DND-41 (cell line): ENCODE measurements at regions not wholly inside any gene's neighbourhood (a gene's known extent, or its start where the extent isn't known, plus 50 kb on each side); places are given as distances from the start of the nearest gene placed in this dataset.

Experiments
- ATAC-seq: fragments of 200-7000 bp; cut with Tn5 transposase; 3 replicates; pipeline ENCODE4 v1.9.1; 2021; ENCODE audit warnings: low read depth; ENCODE audit not compliant: insufficient read depth
- DNase-seq: peaks from one replicate; pipeline ENCODE4 v3.0.0-alpha.2; 2020
- H2AFZ ChIP-seq: 2 replicates; pipeline ENCODE4 v1.6.0; 2012; ENCODE audit warnings: low read depth, low read length
- H3K27ac ChIP-seq: 2 replicates; pipeline ENCODE4 v1.5.1; 2012; ENCODE audit warnings: low read length, inconsistent platforms
- H3K27me3 ChIP-seq: fragments of 200-600 bp; sonication (generic); 2 replicates; pipeline ENCODE4 v1.6.0; 2012; ENCODE audit warnings: low read length, mild to moderate bottlenecking, inconsistent platforms; ENCODE audit not compliant: insufficient read depth, poor library complexity
- H3K36me3 ChIP-seq: 2 replicates; pipeline ENCODE4 v1.5.1; 2012; ENCODE audit warnings: low read length, inconsistent platforms; ENCODE audit not compliant: insufficient read depth
- H3K4me1 ChIP-seq: 2 replicates; pipeline ENCODE4 v1.5.1; 2012; ENCODE audit warnings: mild to moderate bottlenecking, low read length; ENCODE audit not compliant: insufficient read depth
- H3K4me2 ChIP-seq: 2 replicates; pipeline ENCODE4 v1.6.0; 2012; ENCODE audit warnings: mild to moderate bottlenecking, moderate library complexity, low read length, inconsistent platforms; ENCODE audit not compliant: insufficient read depth
- H3K4me3 ChIP-seq, 2 experiments: fragments of 200-600 bp in 1 of 2; shearing (Covaris generic) in 1 of 2; 2 replicates each; pipeline ENCODE4 v1.5.1; 2012 to 2016; ENCODE audit warnings: inconsistent platforms in 2 of 2, low read length in 2 of 2, mild to moderate bottlenecking in 2 of 2, low read depth in 1 of 2, moderate library complexity in 1 of 2
- H3K79me2 ChIP-seq: 2 replicates; pipeline ENCODE4 v1.6.0; 2012; ENCODE audit warnings: low read length, inconsistent platforms; ENCODE audit not compliant: insufficient read depth
- H3K9ac ChIP-seq: 2 replicates; pipeline ENCODE4 v1.6.0; 2012; ENCODE audit warnings: low read depth, mild to moderate bottlenecking, inconsistent platforms, low read length, moderate library complexity
- H3K9me3 ChIP-seq: 2 replicates; pipeline ENCODE4 v1.5.1; 2012; ENCODE audit warnings: low read length, moderate library complexity, mild to moderate bottlenecking, inconsistent platforms; ENCODE audit not compliant: insufficient read depth, severe bottlenecking
- H4K20me1 ChIP-seq: 2 replicates; pipeline ENCODE4 v1.6.0; 2012; ENCODE audit warnings: low read length; ENCODE audit not compliant: insufficient read depth
- CTCF ChIP-seq: IDR thresholded peaks from 2 replicates; pipeline ENCODE4 v1.5.1; 2012; ENCODE audit warnings: borderline replicate concordance, low read length, moderate library complexity, mild to moderate bottlenecking; ENCODE audit not compliant: poor library complexity, severe bottlenecking; ENCODE audit errors: extremely low read depth
- EZH2 ChIP-seq: IDR thresholded peaks from 3 replicates; pipeline ENCODE4 v1.6.1; 2012; ENCODE audit warnings: borderline replicate concordance, low read depth, mild to moderate bottlenecking, moderate library complexity, low read length, inconsistent platforms; ENCODE audit not compliant: severe bottlenecking

- H3K27me3 ChIP-seq = no peaks in the 10 kb centered on the region
- H3K9ac ChIP-seq = no peak overlapping the region
Observed at GRCh38 chr6:4717856-4718255, 58.3 kb upstream of the CDYL start.

DNA sequence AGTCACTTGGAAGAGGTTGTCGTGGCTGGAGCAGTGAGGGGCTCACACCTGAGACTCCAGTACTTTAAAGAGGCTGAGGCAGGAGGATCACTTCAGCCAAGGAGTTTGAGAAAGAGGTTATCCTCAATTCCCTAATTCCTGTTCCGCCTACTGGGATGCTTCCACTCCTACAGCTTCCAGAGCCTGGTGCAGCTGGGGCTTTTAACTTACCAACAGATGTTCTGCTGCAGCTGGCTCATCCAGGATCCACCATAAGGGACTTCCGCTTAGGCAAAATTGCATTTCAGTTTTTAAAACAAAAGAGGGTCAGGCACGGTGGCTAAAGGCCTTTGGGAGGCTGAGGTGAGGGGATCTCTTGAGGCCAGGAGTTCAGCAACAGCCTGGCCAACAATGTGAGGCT lies 59.1 kb upstream of the CDYL start:
- no peak overlapping the region for H3K4me3 ChIP-seq
- no peak overlapping the region for H2AFZ ChIP-seq
- H3K9me3 ChIP-seq = no peaks in the 10 kb centered on the region
- H4K20me1 ChIP-seq = no peaks in the 10 kb centered on the region
- no peak for DNase-seq
- no peak overlapping the region for H3K4me2 ChIP-seq
- no peaks in the 10 kb centered on the region for H3K4me1 ChIP-seq
- ATAC-seq = no peak
- no peak overlapping the region for H3K9ac ChIP-seq
- H3K36me3 ChIP-seq = no peaks in the 10 kb centered on the region
- TF ChIP-seq CTCF = no peak
- H3K79me2 ChIP-seq = no peaks in the 10 kb centered on the region
- no peak overlapping the region for H3K27ac ChIP-seq
- H3K27me3 ChIP-seq = no peaks in the 10 kb centered on the region

More at GRCh38 chr6:4717856-4718255, 58.3 kb upstream of the CDYL start:
- H3K9me3 ChIP-seq = no peaks in the 10 kb centered on the region
- TF ChIP-seq CTCF = no peak
- ATAC-seq = no peak
- no peak for DNase-seq
- H3K4me2 ChIP-seq = no peak overlapping the region
- no peaks in the 10 kb centered on the region for H3K79me2 ChIP-seq
- no peak overlapping the region for H3K4me3 ChIP-seq
- no peaks in the 10 kb centered on the region for H4K20me1 ChIP-seq
- H3K36me3 ChIP-seq = no peaks in the 10 kb centered on the region
- H3K4me1 ChIP-seq = no peaks in the 10 kb centered on the region
- no peak overlapping the region for H2AFZ ChIP-seq
- H3K27ac ChIP-seq = no peak overlapping the region

DNA sequence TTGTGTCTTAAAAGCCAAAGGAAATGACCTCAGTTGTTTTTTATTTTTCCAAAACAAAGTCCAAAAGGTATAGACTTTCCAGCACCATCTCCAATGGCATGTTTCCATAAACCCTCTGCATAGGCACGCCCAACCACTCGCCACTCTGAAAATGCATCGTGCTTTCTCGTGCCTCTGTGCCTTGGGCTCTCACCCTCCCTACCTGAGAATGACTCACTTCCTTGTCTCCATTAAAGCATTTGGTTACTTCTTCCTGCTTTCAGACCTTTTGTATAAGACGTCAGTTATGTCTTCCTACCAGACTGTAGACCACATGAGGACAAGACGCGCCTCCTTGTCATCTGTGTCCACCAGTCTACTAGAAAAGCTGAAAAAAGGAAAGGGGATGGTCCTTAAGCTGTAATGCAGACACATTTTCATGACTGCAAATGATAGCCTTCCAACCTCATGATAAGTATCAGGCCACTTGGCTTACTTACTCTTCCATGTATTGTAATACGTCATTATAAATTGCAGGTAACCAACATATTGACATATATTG lies 61.2 kb upstream of the CDYL start:
- H3K9me3 ChIP-seq = no peaks in the 10 kb centered on the region
- no peak overlapping the region for H3K4me2 ChIP-seq
- H3K4me1 ChIP-seq = no peaks in the 10 kb centered on the region
- no peaks in the 10 kb centered on the region for H3K36me3 ChIP-seq
- ATAC-seq (no peak), DNase-seq (no peak)
- H2AFZ ChIP-seq = no peak overlapping the region
- no peaks in the 10 kb centered on the region for H3K27me3 ChIP-seq
- TF ChIP-seq EZH2 (no peak), CTCF (no peak)
- no peak overlapping the region for H3K27ac ChIP-seq
- no peaks in the 10 kb centered on the region for H4K20me1 ChIP-seq
- no peak overlapping the region for H3K9ac ChIP-seq
- H3K4me3 ChIP-seq = no peak overlapping the region
- H3K79me2 ChIP-seq = no peaks in the 10 kb centered on the region

GRCh38 chr6:4712291-4712690 lies 63.9 kb upstream of the CDYL start:
- Histone ChIP-seq H2AFZ (no peak overlapping the region), H3K27ac (no peak overlapping the region), H3K27me3 (no peaks in the 10 kb centered on the region), H3K4me1 (no peaks in the 10 kb centered on the region), H3K79me2 (no peaks in the 10 kb centered on the region), H3K36me3 (no peaks in the 10 kb centered on the region), H3K9ac (no peak overlapping the region), H4K20me1 (no peaks in the 10 kb centered on the region), H3K4me2 (no peak overlapping the region), H3K9me3 (no peaks in the 10 kb centered on the region), H3K4me3 (no peak overlapping the region)
- TF ChIP-seq CTCF (no peak), EZH2 (no peak)
- DNase-seq = no peak
- ATAC-seq = no peak
